ENCODE measurements at regions not wholly inside any gene's neighbourhood (a gene's known extent, or its start where the extent isn't known, plus 50 kb on each side); places are given as distances from the start of the nearest gene placed in this dataset.

DNA sequence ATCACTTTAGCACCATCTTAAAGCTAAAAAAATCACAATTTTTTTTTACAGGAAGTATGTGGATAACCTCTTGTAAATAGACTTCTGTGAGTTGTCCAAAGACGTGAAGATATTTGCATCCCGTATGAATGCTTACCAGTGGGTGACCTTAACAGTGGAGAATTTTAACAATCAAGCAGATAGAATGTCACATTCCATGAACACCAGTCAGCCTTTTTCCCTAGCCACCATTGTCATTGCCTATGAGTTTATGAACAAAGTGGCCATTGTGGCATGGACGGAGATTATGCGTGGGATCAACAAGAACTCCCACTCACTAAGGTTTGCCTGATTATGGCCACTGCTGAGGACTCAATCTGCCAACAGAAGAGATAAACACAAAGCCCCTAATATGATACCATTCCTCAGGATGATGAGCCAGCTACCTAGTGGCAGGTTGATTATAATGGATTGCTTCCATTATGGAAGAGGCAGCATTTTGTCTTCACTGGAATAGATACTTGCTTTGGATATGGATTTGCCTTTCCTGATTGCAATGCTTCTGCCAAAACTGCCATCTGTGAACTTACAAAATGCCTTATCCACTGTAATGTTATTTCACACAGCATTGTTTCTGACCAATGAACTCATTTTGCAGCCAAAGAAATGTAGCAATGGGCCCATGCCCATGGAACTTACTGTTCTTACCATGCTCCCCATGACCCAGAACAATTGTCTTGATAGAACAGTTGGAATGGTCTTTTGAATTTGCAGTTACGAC lies 830.9 kb upstream of the NDST4 start:
- Histone ChIP-seq H3K4me1 (ENCODE audit: control insufficient read depth in 1 of 2, insufficient read depth in 2 of 2, low read depth in 1 of 2, low read length in 1 of 2) (no peaks in the 10 kb centered on the region; a peak in 1 of 4 replicates), H4K20me1 (ENCODE audit: insufficient read depth) (no peaks in the 10 kb centered on the region), H3K4me3 (ENCODE audit: low read depth in 2 of 2, low read length in 1 of 2) (no peak overlapping the region), H2AFZ (ENCODE audit: low read depth) (no peak overlapping the region), H3K79me2 (ENCODE audit: insufficient read depth) (no peaks in the 10 kb centered on the region), H3K9me2 (no peaks in the 10 kb centered on the region), H3K9me3 (no peaks in the 10 kb centered on the region; the same call in 1 of the 2 replicates), H3K4me2 (no peak overlapping the region), H3K36me3 (replicated peaks in 1 of 2; ENCODE audit: control insufficient read depth in 1 of 2, insufficient read depth in 2 of 2, low read length in 1 of 2) (no peaks in the 10 kb centered on the region), H3F3A (replicated peaks; ENCODE audit: insufficient read depth) (no peaks in the 10 kb centered on the region), H3K27me3 (ENCODE audit: insufficient read depth) (no peaks in the 10 kb centered on the region), H3K27ac (ENCODE audit: low read depth in 2 of 2, low read length in 1 of 2) (no peak overlapping the region), H3K9ac (no peak overlapping the region)
- CTCF ChIA-PET: no interaction called here
- TF ChIP-seq ELF1 (IDR thresholded peaks at IDR 0.05) (no peak), RCOR1 (IDR thresholded peaks at IDR 0.05; ENCODE audit: low read length) (no peak), EZH2phosphoT487 (IDR thresholded peaks at IDR 0.05; ENCODE audit: borderline replicate concordance, low read depth) (no peak), YY1 (IDR thresholded peaks at IDR 0.05; ENCODE audit: low read depth) (no peak), POLR2AphosphoS5 (IDR thresholded peaks at IDR 0.05; ENCODE audit: low read depth, low read length) (no peak), SMC3 (IDR thresholded peaks at IDR 0.05; ENCODE audit: low read depth, low read length) (no peak), GABPA (IDR thresholded peaks at IDR 0.05; ENCODE audit: low read depth) (no peak), NFIC (IDR thresholded peaks at IDR 0.05; ENCODE audit: borderline replicate concordance) (no peak), CHD2 (IDR thresholded peaks at IDR 0.05; ENCODE audit: low read length, partially characterized antibody) (no peak), FOXJ3 (CRISPR knock-in tag; IDR thresholded peaks at IDR 0.05) (no peak), MXI1 (IDR thresholded peaks at IDR 0.05; ENCODE audit: low read depth, low read length) (no peak), RAD21 (IDR thresholded peaks at IDR 0.05; ENCODE audit: low read length) (no peak), SIN3A (IDR thresholded peaks at IDR 0.05; ENCODE audit: borderline replicate concordance, low read depth, low read length) (no peak)
- TF ChIP-seq, protein P1, sequence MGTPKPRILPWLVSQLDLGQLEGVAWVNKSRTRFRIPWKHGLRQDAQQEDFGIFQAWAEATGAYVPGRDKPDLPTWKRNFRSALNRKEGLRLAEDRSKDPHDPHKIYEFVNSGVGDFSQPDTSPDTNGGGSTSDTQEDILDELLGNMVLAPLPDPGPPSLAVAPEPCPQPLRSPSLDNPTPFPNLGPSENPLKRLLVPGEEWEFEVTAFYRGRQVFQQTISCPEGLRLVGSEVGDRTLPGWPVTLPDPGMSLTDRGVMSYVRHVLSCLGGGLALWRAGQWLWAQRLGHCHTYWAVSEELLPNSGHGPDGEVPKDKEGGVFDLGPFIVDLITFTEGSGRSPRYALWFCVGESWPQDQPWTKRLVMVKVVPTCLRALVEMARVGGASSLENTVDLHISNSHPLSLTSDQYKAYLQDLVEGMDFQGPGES (IDR thresholded peaks at IDR 0.05; ENCODE audit: low read depth, low read length): no peak
- TF ChIP-seq, protein P2, sequence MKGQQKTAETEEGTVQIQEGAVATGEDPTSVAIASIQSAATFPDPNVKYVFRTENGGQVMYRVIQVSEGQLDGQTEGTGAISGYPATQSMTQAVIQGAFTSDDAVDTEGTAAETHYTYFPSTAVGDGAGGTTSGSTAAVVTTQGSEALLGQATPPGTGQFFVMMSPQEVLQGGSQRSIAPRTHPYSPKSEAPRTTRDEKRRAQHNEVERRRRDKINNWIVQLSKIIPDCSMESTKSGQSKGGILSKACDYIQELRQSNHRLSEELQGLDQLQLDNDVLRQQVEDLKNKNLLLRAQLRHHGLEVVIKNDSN (IDR thresholded peaks at IDR 0.05; ENCODE audit: borderline replicate concordance, low read depth): no peak
- 65% methylated on average over 5 of the region's 5 CpGs for WGBS (ENCODE audit: low lambda C conversion rate)
- POLR2A ChIA-PET: no interaction called here
- DNase-seq: no peak

DNA sequence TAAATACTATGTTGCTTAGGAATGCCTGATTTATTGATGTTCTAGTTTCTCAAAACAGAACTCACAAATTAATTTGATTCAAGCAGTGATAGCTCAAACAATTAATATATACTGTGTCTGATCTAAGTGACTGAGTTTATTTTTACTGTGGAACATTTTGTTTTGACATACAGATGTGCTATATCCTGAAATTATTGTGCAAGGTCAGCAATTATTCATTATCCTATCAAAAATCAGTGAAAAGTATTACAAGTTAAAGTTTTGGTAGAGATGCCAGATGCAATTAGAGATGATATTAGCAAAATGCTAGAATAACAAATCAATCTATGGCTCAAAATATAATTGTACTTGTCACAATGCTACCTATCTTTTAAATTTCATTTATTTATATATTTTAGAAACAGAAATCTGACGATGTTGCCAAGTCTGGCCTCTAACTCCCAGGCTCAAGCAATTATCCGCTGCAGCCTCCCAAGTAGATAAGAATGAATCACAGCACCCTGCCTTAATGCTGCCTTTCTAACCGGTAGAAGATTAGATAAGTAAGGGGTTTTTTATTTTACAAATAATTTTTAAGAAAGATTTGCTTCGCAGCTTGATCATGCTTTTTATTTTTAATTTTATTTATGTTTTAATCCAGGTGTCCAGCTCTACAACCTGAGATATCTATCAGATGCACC lies 825.5 kb upstream of the NDST4 start:
- Histone ChIP-seq H3K9me3 (no peaks in the 10 kb centered on the region; the same call in 1 of the 2 replicates), H3F3A (replicated peaks; ENCODE audit: insufficient read depth) (no peaks in the 10 kb centered on the region), H3K79me2 (ENCODE audit: insufficient read depth) (no peaks in the 10 kb centered on the region), H3K4me1 (ENCODE audit: control insufficient read depth in 1 of 2, insufficient read depth in 2 of 2, low read depth in 1 of 2, low read length in 1 of 2) (peaks cover 0 to 3% of the 10 kb centered on the region in 2 experiments; a peak in 1 of 4 replicates), H3K36me3 (replicated peaks in 1 of 2; ENCODE audit: control insufficient read depth in 1 of 2, insufficient read depth in 2 of 2, low read length in 1 of 2) (no peaks in the 10 kb centered on the region), H2AFZ (ENCODE audit: low read depth) (no peak overlapping the region), H3K27me3 (ENCODE audit: insufficient read depth) (no peaks in the 10 kb centered on the region), H3K27ac (ENCODE audit: low read depth in 2 of 2, low read length in 1 of 2) (no peak overlapping the region), H3K4me3 (ENCODE audit: low read depth in 2 of 2, low read length in 1 of 2) (no peak overlapping the region), H3K4me2 (no peak overlapping the region), H4K20me1 (ENCODE audit: insufficient read depth) (no peaks in the 10 kb centered on the region), H3K9me2 (no peaks in the 10 kb centered on the region), H3K9ac (no peak overlapping the region)
- POLR2A ChIA-PET: no interaction called here
- CTCF ChIA-PET: no interaction called here
- DNase-seq: peak; percentile 4
- 10% methylated on average over 4 of the region's 4 CpGs for WGBS (ENCODE audit: low lambda C conversion rate)
- TF ChIP-seq RCOR1 (IDR thresholded peaks at IDR 0.05; ENCODE audit: low read length) (no peak), GATA2 (CRISPR knock-in tag; IDR thresholded peaks at IDR 0.05) (peak; percentile 68; the same call in 1 of the 2 replicates), FOXM1 (IDR thresholded peaks at IDR 0.05; ENCODE audit: low read depth) (no peak), JUND (IDR thresholded peaks at IDR 0.05) (no peak), EP300 (IDR thresholded peaks at IDR 0.05; ENCODE audit: borderline replicate concordance in 1 of 2, low read depth in 1 of 2, low read length in 1 of 2) (no peak), RXRA (IDR thresholded peaks at IDR 0.05; ENCODE audit: borderline replicate concordance, low read depth) (no peak)
- TF ChIP-seq, protein P3, sequence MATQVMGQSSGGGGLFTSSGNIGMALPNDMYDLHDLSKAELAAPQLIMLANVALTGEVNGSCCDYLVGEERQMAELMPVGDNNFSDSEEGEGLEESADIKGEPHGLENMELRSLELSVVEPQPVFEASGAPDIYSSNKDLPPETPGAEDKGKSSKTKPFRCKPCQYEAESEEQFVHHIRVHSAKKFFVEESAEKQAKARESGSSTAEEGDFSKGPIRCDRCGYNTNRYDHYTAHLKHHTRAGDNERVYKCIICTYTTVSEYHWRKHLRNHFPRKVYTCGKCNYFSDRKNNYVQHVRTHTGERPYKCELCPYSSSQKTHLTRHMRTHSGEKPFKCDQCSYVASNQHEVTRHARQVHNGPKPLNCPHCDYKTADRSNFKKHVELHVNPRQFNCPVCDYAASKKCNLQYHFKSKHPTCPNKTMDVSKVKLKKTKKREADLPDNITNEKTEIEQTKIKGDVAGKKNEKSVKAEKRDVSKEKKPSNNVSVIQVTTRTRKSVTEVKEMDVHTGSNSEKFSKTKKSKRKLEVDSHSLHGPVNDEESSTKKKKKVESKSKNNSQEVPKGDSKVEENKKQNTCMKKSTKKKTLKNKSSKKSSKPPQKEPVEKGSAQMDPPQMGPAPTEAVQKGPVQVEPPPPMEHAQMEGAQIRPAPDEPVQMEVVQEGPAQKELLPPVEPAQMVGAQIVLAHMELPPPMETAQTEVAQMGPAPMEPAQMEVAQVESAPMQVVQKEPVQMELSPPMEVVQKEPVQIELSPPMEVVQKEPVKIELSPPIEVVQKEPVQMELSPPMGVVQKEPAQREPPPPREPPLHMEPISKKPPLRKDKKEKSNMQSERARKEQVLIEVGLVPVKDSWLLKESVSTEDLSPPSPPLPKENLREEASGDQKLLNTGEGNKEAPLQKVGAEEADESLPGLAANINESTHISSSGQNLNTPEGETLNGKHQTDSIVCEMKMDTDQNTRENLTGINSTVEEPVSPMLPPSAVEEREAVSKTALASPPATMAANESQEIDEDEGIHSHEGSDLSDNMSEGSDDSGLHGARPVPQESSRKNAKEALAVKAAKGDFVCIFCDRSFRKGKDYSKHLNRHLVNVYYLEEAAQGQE (IDR thresholded peaks at IDR 0.05; ENCODE audit: low read depth, low read length): no peak
